Left ventricle myocardium inferior (tissue), 1 donor: ENCODE measurements at regions not wholly inside any gene's neighbourhood (a gene's known extent, or its start where the extent isn't known, plus 50 kb on each side); places are given as distances from the start of the nearest gene placed in this dataset.

Source experiments
- DNase-seq: peaks from one replicate; pipeline ENCODE4 v3.0.0-alpha.2; 2020
- H3K27ac ChIP-seq: fragments of 200-600 bp; replicated peaks from 2 replicates; pipeline ENCODE4 v1.8.0; 2021
- H3K27me3 ChIP-seq: fragments of 200-600 bp; 2 replicates; pipeline ENCODE4 v1.8.0; 2021; ENCODE audit warnings: low read depth
- H3K36me3 ChIP-seq: fragments of 200-600 bp; 2 replicates; pipeline ENCODE4 v1.8.0; 2021
- H3K4me1 ChIP-seq: fragments of 200-600 bp; 2 replicates; pipeline ENCODE4 v1.8.0; 2021
- H3K4me3 ChIP-seq: fragments of 200-600 bp; 2 replicates; pipeline ENCODE4 v1.8.0; 2021; ENCODE audit warnings: mild to moderate bottlenecking, moderate library complexity
- H3K9me3 ChIP-seq: fragments of 200-600 bp; replicated peaks from 2 replicates; pipeline ENCODE4 v1.8.0; 2021
- intact Hi-C: fragments of 100-400 bp; cut with micrococcal nuclease; formaldehyde crosslinking; loops from one replicate; pipeline ENCODE4 v1.11.0; 2022
- TF ChIP-seq, protein P1 (sequence below): fragments of 200-600 bp; IDR thresholded peaks from 2 replicates; pipeline ENCODE4 v1.8.0; 2021; ENCODE audit warnings: antibody characterized with exemption, mild to moderate bottlenecking, borderline replicate concordance
- donor health status: DM: no; HTN: yes; CAD: no; lungs with severe emphysema.

GRCh38 chr11:91587131-91587530 is 637.5 kb upstream of the FAT3 start:
- no peak overlapping the region for H3K27ac ChIP-seq
- DNase-seq = no peak
- no peaks in the 10 kb centered on the region for H3K4me1 ChIP-seq
- intact Hi-C loops = no loop called here
- no peak overlapping the region for H3K4me3 ChIP-seq
- peaks cover 33% of the 10 kb centered on the region for H3K9me3 ChIP-seq
- TF ChIP-seq, protein P1, sequence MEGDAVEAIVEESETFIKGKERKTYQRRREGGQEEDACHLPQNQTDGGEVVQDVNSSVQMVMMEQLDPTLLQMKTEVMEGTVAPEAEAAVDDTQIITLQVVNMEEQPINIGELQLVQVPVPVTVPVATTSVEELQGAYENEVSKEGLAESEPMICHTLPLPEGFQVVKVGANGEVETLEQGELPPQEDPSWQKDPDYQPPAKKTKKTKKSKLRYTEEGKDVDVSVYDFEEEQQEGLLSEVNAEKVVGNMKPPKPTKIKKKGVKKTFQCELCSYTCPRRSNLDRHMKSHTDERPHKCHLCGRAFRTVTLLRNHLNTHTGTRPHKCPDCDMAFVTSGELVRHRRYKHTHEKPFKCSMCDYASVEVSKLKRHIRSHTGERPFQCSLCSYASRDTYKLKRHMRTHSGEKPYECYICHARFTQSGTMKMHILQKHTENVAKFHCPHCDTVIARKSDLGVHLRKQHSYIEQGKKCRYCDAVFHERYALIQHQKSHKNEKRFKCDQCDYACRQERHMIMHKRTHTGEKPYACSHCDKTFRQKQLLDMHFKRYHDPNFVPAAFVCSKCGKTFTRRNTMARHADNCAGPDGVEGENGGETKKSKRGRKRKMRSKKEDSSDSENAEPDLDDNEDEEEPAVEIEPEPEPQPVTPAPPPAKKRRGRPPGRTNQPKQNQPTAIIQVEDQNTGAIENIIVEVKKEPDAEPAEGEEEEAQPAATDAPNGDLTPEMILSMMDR = no peak
- H3K27me3 ChIP-seq = no peaks in the 10 kb centered on the region
- no peaks in the 10 kb centered on the region for H3K36me3 ChIP-seq

GRCh38 chr11:91585035-91585801 is 639.4 kb upstream of the FAT3 start:
- Histone ChIP-seq H3K27me3 (no peaks in the 10 kb centered on the region), H3K4me1 (no peaks in the 10 kb centered on the region), H3K9me3 (peaks cover 28% of the 10 kb centered on the region), H3K27ac (no peak overlapping the region), H3K4me3 (no peak overlapping the region), H3K36me3 (no peaks in the 10 kb centered on the region)
- TF ChIP-seq, protein P1 = no peak
- no peak for DNase-seq
- intact Hi-C loops = no loop called here

DNA sequence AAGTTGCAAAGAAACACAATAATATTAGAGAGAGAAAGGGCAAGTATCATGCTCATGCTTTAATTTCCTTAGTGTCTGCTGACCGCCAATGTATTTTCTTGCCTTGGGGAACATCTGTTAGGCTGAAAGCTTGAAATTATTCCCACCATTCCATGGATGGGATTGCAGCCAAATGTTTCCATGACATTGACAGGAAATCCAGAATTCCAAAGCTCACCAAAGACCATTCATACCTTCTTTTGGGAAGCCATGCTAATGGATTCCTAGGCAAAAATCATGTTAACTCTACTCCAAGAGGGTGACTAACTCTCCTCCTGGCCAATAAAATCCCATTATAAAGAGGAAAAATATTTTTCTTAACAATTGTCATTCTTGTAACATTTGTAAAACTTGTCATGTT is 661.4 kb upstream of the FAT3 start:
- no peak overlapping the region for H3K4me3 ChIP-seq
- no peaks in the 10 kb centered on the region for H3K36me3 ChIP-seq
- DNase-seq = no peak
- H3K27me3 ChIP-seq = no peaks in the 10 kb centered on the region
- TF ChIP-seq, protein P1 = no peak
- H3K27ac ChIP-seq = no peak overlapping the region
- peaks cover 10% of the 10 kb centered on the region for H3K9me3 ChIP-seq
- no peaks in the 10 kb centered on the region for H3K4me1 ChIP-seq
- intact Hi-C loops = no loop called here

DNA sequence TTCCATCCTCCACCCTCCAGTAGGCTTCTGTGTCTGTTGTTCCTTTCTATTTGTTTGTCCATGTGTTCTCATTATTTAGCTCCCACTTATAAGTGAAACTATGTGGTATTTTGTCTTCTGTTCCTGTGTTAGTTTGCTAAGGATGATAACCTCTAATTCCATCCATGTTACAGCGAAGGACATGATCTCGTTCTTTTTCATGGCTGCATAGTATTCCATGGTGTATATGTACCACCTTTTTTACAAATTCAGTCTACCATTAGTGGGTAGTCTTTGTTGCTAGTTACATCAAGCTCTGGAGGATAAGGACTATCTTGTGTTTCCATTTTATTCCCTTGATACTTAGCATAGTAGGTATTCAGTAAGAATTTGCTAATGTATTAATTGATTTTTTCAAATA is 664.2 kb upstream of the FAT3 start:
- no peak overlapping the region for H3K4me3 ChIP-seq
- no peaks in the 10 kb centered on the region for H3K4me1 ChIP-seq
- no peaks in the 10 kb centered on the region for H3K36me3 ChIP-seq
- TF ChIP-seq, protein P1 = no peak
- no peak for DNase-seq
- H3K27ac ChIP-seq = no peak overlapping the region
- peaks cover 10% of the 10 kb centered on the region for H3K9me3 ChIP-seq
- intact Hi-C loops = no loop called here
- H3K27me3 ChIP-seq = no peaks in the 10 kb centered on the region

DNA sequence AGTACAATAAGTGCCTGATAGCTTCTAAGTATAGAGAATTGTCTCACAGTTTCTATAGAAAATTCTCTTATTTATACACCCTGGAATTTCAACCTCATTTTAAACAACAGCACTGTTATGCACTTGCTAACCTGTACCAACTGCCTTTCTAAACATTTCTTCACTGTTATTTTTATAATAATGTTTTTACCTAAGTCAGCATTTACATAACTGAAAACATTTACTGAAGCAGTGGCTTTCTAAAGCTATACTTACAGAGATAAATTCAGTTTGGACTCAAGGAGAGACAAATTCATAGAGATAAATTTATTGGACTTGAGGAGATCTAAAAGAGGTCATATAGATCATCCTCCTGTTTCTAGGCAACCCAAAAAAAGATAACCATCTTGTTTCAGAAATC is 686.6 kb upstream of the FAT3 start:
- H3K4me1 ChIP-seq = no peaks in the 10 kb centered on the region
- DNase-seq = no peak
- no peak overlapping the region for H3K27ac ChIP-seq
- peaks cover 13% of the 10 kb centered on the region for H3K9me3 ChIP-seq
- intact Hi-C loops = no loop called here
- TF ChIP-seq, protein P1 = no peak
- no peaks in the 10 kb centered on the region for H3K36me3 ChIP-seq
- H3K4me3 ChIP-seq = no peak overlapping the region
- H3K27me3 ChIP-seq = no peaks in the 10 kb centered on the region
